H9 (cell line): ENCODE measurements at regions not wholly inside any gene's neighbourhood (a gene's known extent, or its start where the extent isn't known, plus 50 kb on each side); places are given as distances from the start of the nearest gene placed in this dataset.

Experiments used
- DNase-seq: peaks from one replicate; pipeline ENCODE4 v3.0.0-alpha.2; 2017
- H2AFZ ChIP-seq: one replicate; pipeline ENCODE4 v1.6.1; 2013; ENCODE audit warnings: mild to moderate bottlenecking, low read length, control low read depth, moderate library complexity
- H2AK5ac ChIP-seq: 2 replicates; pipeline ENCODE4 v1.6.1; 2013; ENCODE audit warnings: low read length, control low read depth, mixed read lengths; ENCODE audit not compliant: insufficient read length
- H2BK120ac ChIP-seq: one replicate; pipeline ENCODE4 v1.6.1; 2013; ENCODE audit warnings: low read depth, mild to moderate bottlenecking, low read length, control low read depth, inconsistent platforms; ENCODE audit not compliant: poor library complexity, severe bottlenecking
- H2BK12ac ChIP-seq: 2 replicates; pipeline ENCODE4 v1.6.1; 2013; ENCODE audit warnings: low read length, control low read depth, mixed read lengths, low read depth; ENCODE audit not compliant: insufficient read length
- H2BK15ac ChIP-seq: 2 replicates; pipeline ENCODE4 v1.6.1; 2013; ENCODE audit warnings: low read depth, low read length, control low read depth
- H2BK20ac ChIP-seq: one replicate; pipeline ENCODE4 v1.6.1; 2013; ENCODE audit warnings: low read depth, mild to moderate bottlenecking, low read length, control low read depth, inconsistent platforms; ENCODE audit not compliant: poor library complexity, severe bottlenecking
- H2BK5ac ChIP-seq: 2 replicates; pipeline ENCODE4 v1.6.1; 2013; ENCODE audit warnings: low read length, control low read depth, mixed read lengths; ENCODE audit not compliant: insufficient read length
- H3K14ac ChIP-seq: 2 replicates; pipeline ENCODE4 v1.6.1; 2013; ENCODE audit warnings: low read length, control low read depth; ENCODE audit not compliant: insufficient read depth
- H3K18ac ChIP-seq: 2 replicates; pipeline ENCODE4 v1.6.1; 2013; ENCODE audit warnings: low read depth, mild to moderate bottlenecking, mixed read lengths, low read length, control low read depth; ENCODE audit not compliant: insufficient read length
- H3K23ac ChIP-seq: 2 replicates; pipeline ENCODE4 v1.6.1; 2013; ENCODE audit warnings: low read length, control low read depth, mixed read lengths, low read depth; ENCODE audit not compliant: insufficient read length
- H3K23me2 ChIP-seq: 2 replicates; pipeline ENCODE4 v1.6.1; 2013; ENCODE audit warnings: low read depth, mild to moderate bottlenecking, mixed read lengths, low read length, control low read depth; ENCODE audit not compliant: insufficient read length, poor library complexity, severe bottlenecking
- H3K27ac ChIP-seq: 2 replicates; pipeline ENCODE4 v1.5.1; 2013; ENCODE audit warnings: low read length, control low read depth, mixed read lengths, low read depth; ENCODE audit not compliant: insufficient read length
- H3K27me3 ChIP-seq: 2 replicates; pipeline ENCODE4 v1.6.1; 2013; ENCODE audit warnings: low read length, control low read depth, inconsistent platforms; ENCODE audit not compliant: insufficient read depth
- H3K4ac ChIP-seq: 2 replicates; pipeline ENCODE4 v1.6.1; 2013; ENCODE audit warnings: low read depth, mild to moderate bottlenecking, control low read depth, inconsistent platforms, low read length, moderate library complexity
- H3K4me1 ChIP-seq: 2 replicates; pipeline ENCODE4 v1.6.1; 2013; ENCODE audit warnings: low read length, control low read depth, inconsistent platforms; ENCODE audit not compliant: insufficient read depth
- H3K4me2 ChIP-seq: 2 replicates; pipeline ENCODE4 v1.6.1; 2013; ENCODE audit warnings: low read length, control low read depth, mixed read lengths; ENCODE audit not compliant: insufficient read length, insufficient read depth
- H3K56ac ChIP-seq: 2 replicates; pipeline ENCODE4 v1.6.1; 2013; ENCODE audit warnings: low read depth, mild to moderate bottlenecking, mixed read lengths, low read length, control low read depth; ENCODE audit not compliant: insufficient read length
- H3K79me1 ChIP-seq: 2 replicates; pipeline ENCODE4 v1.6.1; 2013; ENCODE audit warnings: low read depth, mild to moderate bottlenecking, moderate library complexity, low read length, control low read depth, inconsistent platforms; ENCODE audit not compliant: insufficient read depth, poor library complexity, severe bottlenecking
- H3K79me2 ChIP-seq: 2 replicates; pipeline ENCODE4 v1.6.1; 2013; ENCODE audit warnings: low read length, control low read depth, inconsistent platforms; ENCODE audit not compliant: insufficient read depth
- H3K9ac ChIP-seq: 2 replicates; pipeline ENCODE4 v1.6.1; 2013; ENCODE audit warnings: low read length, control low read depth, mixed read lengths; ENCODE audit not compliant: insufficient read length; ENCODE audit errors: extremely low read depth
- H3K9me3 ChIP-seq: one replicate; pipeline ENCODE4 v1.6.1; 2013; ENCODE audit warnings: low read depth, low read length, inconsistent platforms; ENCODE audit not compliant: control insufficient read depth
- H3T11ph ChIP-seq: one replicate; pipeline ENCODE4 v1.6.1; 2013; ENCODE audit warnings: mild to moderate bottlenecking, low read length, control low read depth, inconsistent platforms
- H4K20me1 ChIP-seq: one replicate; pipeline ENCODE4 v1.6.1; 2013; ENCODE audit not compliant: control insufficient read depth, insufficient read length, insufficient read depth
- H4K5ac ChIP-seq: 2 replicates; pipeline ENCODE4 v1.6.1; 2013; ENCODE audit warnings: low read depth, mild to moderate bottlenecking, mixed read lengths, low read length, control low read depth; ENCODE audit not compliant: insufficient read length
- H4K8ac ChIP-seq: replicated peaks from 2 replicates; pipeline ENCODE4 v1.6.1; 2013; ENCODE audit warnings: low read length, control low read depth, mixed read lengths, low read depth; ENCODE audit not compliant: insufficient read length
- H4K91ac ChIP-seq: 2 replicates; pipeline ENCODE4 v1.6.1; 2013; ENCODE audit warnings: low read depth, mild to moderate bottlenecking, moderate library complexity, mixed read lengths, low read length, control low read depth; ENCODE audit not compliant: insufficient read length
- H3K27ac Mint-ChIP-seq, 3 experiments: 2 replicates in 2 of 3; 3 replicates in 1 of 3; pipeline ENCODE4 v1.8.0; 2020 to 2021; ENCODE audit warnings: mixed read lengths in 3 of 3, mild to moderate bottlenecking in 1 of 3, moderate library complexity in 1 of 3
- H3K27me3 Mint-ChIP-seq: 2 replicates; pipeline ENCODE4 v1.8.0; 2021; ENCODE audit warnings: low read depth, mild to moderate bottlenecking, moderate library complexity, mixed read lengths
- H3K36me3 Mint-ChIP-seq, 3 experiments: 2 replicates in 2 of 3; 3 replicates in 1 of 3; pipeline ENCODE4 v1.8.0; 2020 to 2021; ENCODE audit warnings: low read depth in 3 of 3, mixed read lengths in 3 of 3; ENCODE audit not compliant: insufficient read depth in 1 of 3
- H3K4me1 Mint-ChIP-seq, 2 experiments: 2 replicates each; pipeline ENCODE4 v1.8.0; 2020; ENCODE audit warnings: mixed read lengths in 2 of 2
- H3K4me3 Mint-ChIP-seq, 2 experiments: 2 replicates in 1 of 2; 3 replicates in 1 of 2; pipeline ENCODE4 v1.8.0; 2020 to 2021; ENCODE audit warnings: mild to moderate bottlenecking in 2 of 2, mixed read lengths in 2 of 2, moderate library complexity in 1 of 2
- H3K9me3 Mint-ChIP-seq, 2 experiments: 2 replicates in 1 of 2; 3 replicates in 1 of 2; pipeline ENCODE4 v1.8.0; 2020; ENCODE audit warnings: mild to moderate bottlenecking in 2 of 2, mixed read lengths in 2 of 2, moderate library complexity in 1 of 2
- WGBS: extraction: QIAGEN DNeasy Blood & Tissue Kit; methylation state at CpG from one replicate; pipeline ENCODE4 v1.1.7; 2013; ENCODE audit warnings: missing lambda C conversion rate, low lambda C conversion rate, mixed read lengths; ENCODE audit not compliant: insufficient read length; ENCODE audit errors: extremely low coverage; 5-methylcytosine and 5-hydroxymethylcytosine counted together
- TF ChIP-seq, protein P1 (sequence below): fragments of 200-600 bp; sonication (generic); conservative IDR thresholded peaks from 3 replicates; pipeline ENCODE4 v1.8.0; 2021; ENCODE audit warnings: antibody characterized with exemption, mild to moderate bottlenecking

GRCh38 chr3:76078101-76078500 lies 292.8 kb upstream of the ZNF717 start:
- H4K20me1 ChIP-seq: no peaks in the 10 kb centered on the region
- no peaks in the 10 kb centered on the region for H3K9me3 ChIP-seq
- no peak overlapping the region for H3K9ac ChIP-seq
- DNase-seq: no peak
- no peak overlapping the region for H2BK12ac ChIP-seq
- no peak overlapping the region for H2BK15ac ChIP-seq
- H3K18ac ChIP-seq: no peak overlapping the region
- no peaks in the 10 kb centered on the region for H3K23me2 ChIP-seq
- no peaks in the 10 kb centered on the region for H3K27me3 ChIP-seq
- no peak overlapping the region for H3T11ph ChIP-seq
- H2BK5ac ChIP-seq: no peak overlapping the region
- H3K56ac ChIP-seq: no peak overlapping the region
- Mint-ChIP-seq H3K27ac (no peak overlapping the region), H3K4me1 (peaks cover 6 to 17% of the 10 kb centered on the region in 2 experiments; a peak in 3 of 4 replicates), H3K4me3 (no peak overlapping the region), H3K27me3 (no peaks in the 10 kb centered on the region), H3K36me3 (peaks cover 0 to 9% (median 2%) of the 10 kb centered on the region in 3 experiments; a peak in 4 of 7 replicates), H3K9me3 (peaks cover 0 to 6% of the 10 kb centered on the region in 2 experiments; a peak in 3 of 5 replicates)
- H3K4ac ChIP-seq: no peak overlapping the region
- H2BK20ac ChIP-seq: no peak overlapping the region
- H3K79me2 ChIP-seq: no peaks in the 10 kb centered on the region
- H3K79me1 ChIP-seq: no peaks in the 10 kb centered on the region
- H3K27ac ChIP-seq: no peak overlapping the region
- H3K14ac ChIP-seq: no peak overlapping the region
- H2BK120ac ChIP-seq: no peak overlapping the region
- H4K5ac ChIP-seq: no peak overlapping the region
- no peak overlapping the region for H3K4me2 ChIP-seq
- no CpG with 5 or more reads among the region's 2 CpGs for WGBS
- TF ChIP-seq, protein P1, sequence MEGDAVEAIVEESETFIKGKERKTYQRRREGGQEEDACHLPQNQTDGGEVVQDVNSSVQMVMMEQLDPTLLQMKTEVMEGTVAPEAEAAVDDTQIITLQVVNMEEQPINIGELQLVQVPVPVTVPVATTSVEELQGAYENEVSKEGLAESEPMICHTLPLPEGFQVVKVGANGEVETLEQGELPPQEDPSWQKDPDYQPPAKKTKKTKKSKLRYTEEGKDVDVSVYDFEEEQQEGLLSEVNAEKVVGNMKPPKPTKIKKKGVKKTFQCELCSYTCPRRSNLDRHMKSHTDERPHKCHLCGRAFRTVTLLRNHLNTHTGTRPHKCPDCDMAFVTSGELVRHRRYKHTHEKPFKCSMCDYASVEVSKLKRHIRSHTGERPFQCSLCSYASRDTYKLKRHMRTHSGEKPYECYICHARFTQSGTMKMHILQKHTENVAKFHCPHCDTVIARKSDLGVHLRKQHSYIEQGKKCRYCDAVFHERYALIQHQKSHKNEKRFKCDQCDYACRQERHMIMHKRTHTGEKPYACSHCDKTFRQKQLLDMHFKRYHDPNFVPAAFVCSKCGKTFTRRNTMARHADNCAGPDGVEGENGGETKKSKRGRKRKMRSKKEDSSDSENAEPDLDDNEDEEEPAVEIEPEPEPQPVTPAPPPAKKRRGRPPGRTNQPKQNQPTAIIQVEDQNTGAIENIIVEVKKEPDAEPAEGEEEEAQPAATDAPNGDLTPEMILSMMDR: no peak
- no peak overlapping the region for H4K8ac ChIP-seq
- no peak overlapping the region for H2AK5ac ChIP-seq
- H4K91ac ChIP-seq: no peak overlapping the region
- no peaks in the 10 kb centered on the region for H3K4me1 ChIP-seq
- no peak overlapping the region for H3K23ac ChIP-seq
- H2AFZ ChIP-seq: no peak overlapping the region
